ENCODE measurements at regions not wholly inside any gene's neighbourhood (a gene's known extent, or its start where the extent isn't known, plus 50 kb on each side); places are given as distances from the start of the nearest gene placed in this dataset.
A peak's percentile ranks its signal among the peaks of the same experiment; 100 is the strongest.
"Not testable (repeated sequence)": the region's sequence is repeated elsewhere in the genome, so short reads cannot be mapped to it uniquely, and the experiment has no call there.

DNA sequence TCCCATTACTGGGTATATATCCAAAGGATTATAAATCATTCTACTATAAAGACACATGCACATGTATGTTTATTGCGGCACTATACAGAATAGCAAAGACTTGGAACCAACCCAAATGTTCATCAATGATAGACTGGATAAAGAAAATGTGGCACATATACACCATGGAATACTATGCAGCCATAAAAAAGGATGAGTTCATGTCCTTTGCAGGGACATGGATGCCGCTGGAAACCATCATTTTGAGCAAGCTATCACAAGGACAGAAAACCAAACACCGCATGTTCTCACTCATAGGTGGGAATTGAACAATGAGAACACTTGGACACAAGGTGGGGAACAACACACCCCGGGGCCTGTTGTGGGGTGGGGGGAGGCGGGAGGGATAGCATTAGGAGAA is 57.0 kb upstream of the NEUROD1 start:
- not testable (repeated sequence) for H3K4me3 ChIP-seq (ENCODE audit: control insufficient read depth, low read depth, low read length)

DNA sequence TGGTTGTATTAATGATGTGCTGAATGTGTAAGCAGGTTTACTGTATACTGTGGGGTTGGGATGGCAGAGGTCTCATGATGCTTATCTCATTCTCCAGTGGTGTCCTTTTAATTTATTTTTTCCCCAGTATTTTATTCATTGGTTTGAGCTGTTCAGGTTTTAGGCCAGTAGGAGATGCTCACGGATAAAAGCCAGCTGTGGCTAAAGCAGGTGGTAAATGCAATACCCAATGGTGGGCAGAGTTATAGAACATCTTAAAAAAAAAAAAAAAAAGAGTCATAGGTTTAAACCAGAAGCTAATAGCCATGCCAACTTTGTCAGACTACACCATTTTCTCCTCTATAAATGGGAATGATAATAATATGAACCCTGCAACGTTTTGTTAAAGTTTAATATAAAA is 57.8 kb upstream of the NEUROD1 start:
- DNase-seq (ENCODE audit: low read depth), result peak; percentile 33
- H3K4me3 ChIP-seq (ENCODE audit: control insufficient read depth, low read depth, low read length), result no peak overlapping the region
- TF ChIP-seq, protein P1, sequence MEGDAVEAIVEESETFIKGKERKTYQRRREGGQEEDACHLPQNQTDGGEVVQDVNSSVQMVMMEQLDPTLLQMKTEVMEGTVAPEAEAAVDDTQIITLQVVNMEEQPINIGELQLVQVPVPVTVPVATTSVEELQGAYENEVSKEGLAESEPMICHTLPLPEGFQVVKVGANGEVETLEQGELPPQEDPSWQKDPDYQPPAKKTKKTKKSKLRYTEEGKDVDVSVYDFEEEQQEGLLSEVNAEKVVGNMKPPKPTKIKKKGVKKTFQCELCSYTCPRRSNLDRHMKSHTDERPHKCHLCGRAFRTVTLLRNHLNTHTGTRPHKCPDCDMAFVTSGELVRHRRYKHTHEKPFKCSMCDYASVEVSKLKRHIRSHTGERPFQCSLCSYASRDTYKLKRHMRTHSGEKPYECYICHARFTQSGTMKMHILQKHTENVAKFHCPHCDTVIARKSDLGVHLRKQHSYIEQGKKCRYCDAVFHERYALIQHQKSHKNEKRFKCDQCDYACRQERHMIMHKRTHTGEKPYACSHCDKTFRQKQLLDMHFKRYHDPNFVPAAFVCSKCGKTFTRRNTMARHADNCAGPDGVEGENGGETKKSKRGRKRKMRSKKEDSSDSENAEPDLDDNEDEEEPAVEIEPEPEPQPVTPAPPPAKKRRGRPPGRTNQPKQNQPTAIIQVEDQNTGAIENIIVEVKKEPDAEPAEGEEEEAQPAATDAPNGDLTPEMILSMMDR (conservative IDR thresholded peaks at IDR 0.05; ENCODE audit: control insufficient read depth, insufficient read depth, low read depth, low read length), result peak; percentile 31

More for the DNA sequence above, 57.0 kb upstream of the NEUROD1 start:
- not testable (repeated sequence) for DNase-seq (ENCODE audit: low read depth)

DNA sequence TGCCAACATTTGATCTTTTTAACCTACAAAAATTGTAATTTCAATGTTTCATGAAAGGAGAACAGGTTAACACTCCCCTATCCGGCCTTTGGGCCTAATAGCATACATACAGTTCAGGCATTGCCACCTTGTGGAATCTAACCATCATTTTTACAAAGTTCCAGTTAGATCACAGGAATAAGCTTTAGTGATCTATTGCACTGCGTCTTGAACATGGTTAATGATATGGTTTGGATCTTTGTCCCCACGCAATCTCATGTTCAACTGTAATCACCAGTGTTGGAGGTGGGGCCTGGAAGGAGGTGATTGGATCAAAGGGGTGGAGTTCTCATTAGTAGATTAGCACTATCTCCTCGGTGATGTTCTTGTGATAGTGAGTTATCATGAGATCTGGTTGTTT is 58.2 kb upstream of the NEUROD1 start:
- TF ChIP-seq, protein P1 (conservative IDR thresholded peaks at IDR 0.05; ENCODE audit: control insufficient read depth, insufficient read depth, low read depth, low read length), result no peak
- no peak overlapping the region for H3K4me3 ChIP-seq (ENCODE audit: control insufficient read depth, low read depth, low read length)
- no peak for DNase-seq (ENCODE audit: low read depth)

DNA sequence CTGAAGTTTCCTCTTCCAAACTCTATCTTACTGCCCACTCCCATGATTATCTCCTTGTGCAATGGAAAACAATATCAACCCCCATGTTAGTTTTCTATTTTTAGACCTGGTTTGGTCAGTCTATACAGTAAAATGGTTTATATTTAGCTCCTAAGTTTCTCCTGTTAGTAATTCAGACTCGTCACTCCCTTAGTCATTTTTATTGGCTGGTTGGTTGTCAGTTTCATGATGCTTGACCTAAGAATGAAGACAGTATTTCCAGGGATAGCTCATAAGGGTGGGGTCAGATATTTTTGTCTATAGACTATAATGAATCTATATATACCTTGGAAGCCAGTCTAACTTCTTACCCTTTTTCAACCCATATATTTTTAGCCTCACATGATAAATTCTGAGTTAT is 61.4 kb upstream of the NEUROD1 start:
- peak; percentile 58 for DNase-seq (ENCODE audit: low read depth)
- TF ChIP-seq, protein P1 (conservative IDR thresholded peaks at IDR 0.05; ENCODE audit: control insufficient read depth, insufficient read depth, low read depth, low read length), result no peak

DNA sequence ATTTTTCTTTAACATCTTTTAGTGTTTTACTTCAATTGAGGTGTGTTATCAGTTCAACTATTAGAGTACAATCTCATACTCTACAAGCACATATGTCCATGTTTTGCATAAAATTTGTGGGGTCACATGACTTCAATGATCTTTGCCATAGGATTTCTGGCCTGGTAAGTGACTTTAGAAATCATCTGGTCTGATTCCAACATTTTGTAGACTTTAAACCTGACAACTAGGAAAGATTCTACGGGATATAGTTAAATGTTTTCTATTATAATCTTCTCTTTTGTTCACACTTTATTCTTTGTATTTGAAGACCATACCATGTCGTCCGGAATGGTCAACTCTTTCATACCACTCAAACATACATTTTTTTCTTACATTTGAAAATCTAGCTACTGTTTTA is 62.0 kb upstream of the NEUROD1 start:
- TF ChIP-seq, protein P1 (conservative IDR thresholded peaks at IDR 0.05; ENCODE audit: control insufficient read depth, insufficient read depth, low read depth, low read length), result no peak
- DNase-seq (ENCODE audit: low read depth), result no peak
- H3K4me3 ChIP-seq (ENCODE audit: control insufficient read depth, low read depth, low read length), result no peak overlapping the region

More for the DNA sequence above, 61.4 kb upstream of the NEUROD1 start:
- no peak overlapping the region for H3K4me3 ChIP-seq (ENCODE audit: control insufficient read depth, low read depth, low read length)

DNA sequence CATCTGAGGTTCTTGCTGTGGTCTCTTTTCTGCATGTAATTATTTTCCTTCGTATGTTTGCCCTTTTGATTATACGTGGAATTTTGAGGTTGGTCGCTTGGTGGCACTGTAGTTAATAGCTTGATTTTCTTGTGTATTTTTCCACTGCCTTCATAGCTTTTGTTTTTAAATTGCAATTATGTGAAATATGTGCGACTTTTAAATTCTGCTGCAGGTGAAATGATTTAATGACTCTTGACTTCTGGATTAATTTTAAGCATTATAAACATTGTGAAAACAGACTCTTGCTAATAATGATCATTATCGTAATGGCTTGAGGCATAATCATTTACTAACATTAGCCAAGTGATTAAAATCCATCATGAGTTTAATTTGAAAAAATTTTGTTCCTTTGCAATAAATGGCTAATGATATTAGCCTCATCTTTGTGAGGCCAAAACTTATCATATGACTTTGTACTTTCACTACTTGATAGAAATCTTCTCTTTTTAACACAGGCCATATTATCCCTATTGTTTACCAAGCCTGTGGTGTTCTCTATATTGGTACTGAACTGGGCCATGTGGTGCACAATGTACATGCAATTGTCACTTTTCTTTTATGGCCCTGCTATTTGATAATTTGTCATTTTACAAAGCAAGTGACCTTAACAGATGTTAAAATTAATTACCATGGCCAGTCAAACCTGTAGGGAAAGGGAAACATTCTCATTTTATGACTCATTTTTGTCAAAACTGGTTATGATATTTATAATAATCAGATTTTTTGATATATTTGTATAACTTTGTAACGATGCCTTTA is 62.8 kb upstream of the NEUROD1 start:
- DNase-seq (ENCODE audit: low read depth), result peak; percentile 74
- TF ChIP-seq, protein P1 (conservative IDR thresholded peaks at IDR 0.05; ENCODE audit: control insufficient read depth, insufficient read depth, low read depth, low read length), result peak; percentile 61
- no peak overlapping the region for H3K4me3 ChIP-seq (ENCODE audit: control insufficient read depth, low read depth, low read length)

DNA sequence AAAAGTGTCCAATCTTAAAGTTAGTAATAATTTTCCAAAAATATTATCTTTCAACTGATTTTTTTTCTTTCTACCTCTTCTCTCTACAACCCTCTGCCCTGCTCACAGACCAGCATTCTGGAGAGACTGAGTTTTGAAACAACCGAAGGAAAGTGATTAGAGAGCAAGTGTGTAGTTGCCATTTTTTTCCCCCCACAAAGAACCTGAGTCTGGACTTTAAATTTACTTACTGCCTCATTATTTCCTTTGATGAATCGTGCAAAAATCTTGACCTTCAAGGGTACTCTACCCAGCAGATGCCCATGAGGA is 63.4 kb upstream of the NEUROD1 start:
- DNase-seq (ENCODE audit: low read depth), result no peak
- TF ChIP-seq, protein P1 (conservative IDR thresholded peaks at IDR 0.05; ENCODE audit: control insufficient read depth, insufficient read depth, low read depth, low read length), result no peak
- no peak overlapping the region for H3K4me3 ChIP-seq (ENCODE audit: control insufficient read depth, low read depth, low read length)
